ENCODE measurements at regions not wholly inside any gene's neighbourhood (a gene's known extent, or its start where the extent isn't known, plus 50 kb on each side); places are given as distances from the start of the nearest gene placed in this dataset.

DNA sequence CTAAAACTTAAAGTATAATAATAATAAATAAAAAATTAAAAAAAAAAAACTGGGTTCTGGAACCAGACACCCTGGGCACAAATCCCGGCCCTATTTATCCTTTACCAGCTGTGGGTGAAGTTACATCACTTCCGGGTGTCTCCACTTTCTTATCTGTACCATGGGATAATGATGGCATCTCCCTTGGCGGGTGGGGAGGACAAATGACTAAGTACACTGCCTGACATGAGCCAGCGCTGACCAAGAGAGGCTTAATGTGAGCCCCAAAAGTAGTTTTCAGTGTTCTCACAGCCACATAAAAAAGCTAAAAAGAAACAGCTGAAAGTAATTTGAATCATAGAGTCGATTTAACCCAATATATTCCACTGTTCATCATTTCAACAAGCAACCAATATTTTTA is 424.9 kb downstream of the SOX9 start:
- no peak overlapping the region for H3K4me3 ChIP-seq
- no peaks in the 10 kb centered on the region for H3K27me3 ChIP-seq
- H3K36me3 ChIP-seq (ENCODE audit: low read depth, missing control alignments), result no peaks in the 10 kb centered on the region
- H3K9me3 ChIP-seq, result no peaks in the 10 kb centered on the region
- WGBS, 2 donors, result 82 to 88% methylated on average over 5 of the region's 5 CpGs
- H3K4me1 ChIP-seq, result no peaks in the 10 kb centered on the region
- DNase-seq, result no peak
- intact Hi-C loops (cut with DNase I; ENCODE audit: low total_unique reads), result no loop called here
- H3K27ac ChIP-seq, result no peak overlapping the region
- TF ChIP-seq CTCF (IDR thresholded peaks at IDR 0.05), result no peak
- TF ChIP-seq POLR2A (IDR thresholded peaks at IDR 0.05), result no peak

DNA sequence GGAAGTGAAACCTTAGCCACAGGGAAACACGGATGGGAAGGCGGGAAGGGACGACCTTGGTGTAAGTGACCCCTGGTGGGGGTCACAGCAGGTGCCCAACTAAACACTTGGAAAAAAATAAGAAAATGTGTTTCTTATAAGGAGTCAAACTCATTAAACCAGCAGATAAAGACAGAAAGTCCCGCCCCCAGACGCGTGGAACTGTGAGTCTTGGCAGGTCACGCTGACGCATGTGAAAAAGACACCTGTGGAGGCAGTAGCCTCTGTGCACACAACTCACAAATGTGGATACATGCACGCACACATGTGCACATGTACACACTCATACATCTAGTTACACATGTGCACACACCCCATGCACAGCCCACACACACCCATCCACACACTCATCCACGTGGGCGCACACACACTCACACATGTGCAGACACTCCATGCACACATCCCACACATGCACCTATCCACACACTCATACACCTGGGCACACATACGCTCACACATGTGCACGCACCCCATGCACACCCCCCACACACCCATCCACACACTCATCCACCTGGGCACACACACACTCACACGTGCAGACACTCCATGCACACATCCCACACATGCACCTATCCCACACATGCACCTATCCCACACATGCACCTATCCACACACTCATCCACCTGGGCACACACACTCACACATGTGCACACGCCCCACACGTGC is 432.4 kb downstream of the SOX9 start:
- 62 to 67% methylated on average over 16 of the region's 16 CpGs for WGBS, 2 donors
- DNase-seq, result no peak
- Histone ChIP-seq H3K9me3 (no peaks in the 10 kb centered on the region), H3K4me3 (no peak overlapping the region), H3K27ac (no peak overlapping the region), H3K27me3 (no peaks in the 10 kb centered on the region), H3K36me3 (ENCODE audit: low read depth, missing control alignments) (no peaks in the 10 kb centered on the region), H3K4me1 (no peaks in the 10 kb centered on the region)
- intact Hi-C loops (cut with DNase I; ENCODE audit: low total_unique reads), result no loop called here
- TF ChIP-seq POLR2A (IDR thresholded peaks at IDR 0.05), result no peak
- no peak for TF ChIP-seq CTCF (IDR thresholded peaks at IDR 0.05)

DNA sequence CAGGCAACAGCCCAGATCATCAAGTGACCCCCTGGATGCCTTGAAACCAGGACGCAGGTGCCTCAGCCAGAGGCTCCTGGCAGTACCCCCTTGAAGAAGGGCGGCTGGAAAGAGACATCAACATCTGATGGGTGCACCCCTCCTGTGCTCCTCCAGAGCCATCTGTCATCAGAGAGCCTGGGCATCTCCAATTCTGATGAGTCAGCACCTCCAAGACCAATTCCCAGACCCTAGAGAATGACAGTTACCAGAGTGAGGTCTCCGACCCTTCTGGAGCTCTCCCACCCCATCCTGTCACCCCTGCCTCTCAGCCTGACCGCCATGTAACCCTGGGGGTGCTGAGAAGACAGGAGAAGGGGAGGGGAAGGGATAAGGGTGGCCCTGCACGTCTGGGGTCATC is 433.7 kb downstream of the SOX9 start:
- no peak for DNase-seq
- TF ChIP-seq POLR2A (IDR thresholded peaks at IDR 0.05) (no peak), CTCF (IDR thresholded peaks at IDR 0.05) (no peak)
- Histone ChIP-seq H3K27ac (no peak overlapping the region), H3K4me1 (no peaks in the 10 kb centered on the region), H3K4me3 (no peak overlapping the region), H3K36me3 (ENCODE audit: low read depth, missing control alignments) (no peaks in the 10 kb centered on the region), H3K9me3 (no peaks in the 10 kb centered on the region), H3K27me3 (no peaks in the 10 kb centered on the region)
- WGBS, 2 donors, result 20 to 52% methylated on average over 1 to 5 of the region's 5 CpGs
- intact Hi-C loops (cut with DNase I; ENCODE audit: low total_unique reads), result no loop called here

- Histone ChIP-seq H3K4me3 (no peak overlapping the region), H3K27me3 (no peaks in the 10 kb centered on the region), H3K9me3 (no peaks in the 10 kb centered on the region), H3K27ac (no peak overlapping the region), H3K4me1 (no peaks in the 10 kb centered on the region), H3K36me3 (ENCODE audit: low read depth, missing control alignments) (no peaks in the 10 kb centered on the region)
- TF ChIP-seq CTCF (IDR thresholded peaks at IDR 0.05) (no peak), POLR2A (IDR thresholded peaks at IDR 0.05) (no peak)
- 56 to 67% methylated on average over 9 of the region's 9 CpGs for WGBS, 2 donors
- intact Hi-C loops (cut with DNase I; ENCODE audit: low total_unique reads), result no loop called here
- no peak for DNase-seq
These were observed 434.2 kb downstream of the SOX9 start for GRCh38 chr17:72555052-72555451.

Measured in testis (tissue), 2 donors.